A549 (cell line): ENCODE measurements at regions not wholly inside any gene's neighbourhood (a gene's known extent, or its start where the extent isn't known, plus 50 kb on each side); places are given as distances from the start of the nearest gene placed in this dataset.

ENCODE experiments used
- ATAC-seq, 2 experiments: fragments of 200-7000 bp in 1 of 2; fragments of >200 bp in 1 of 2; cut with Nextera tagmentation in 1 of 2; cut with Tn5 transposase in 1 of 2; 3 replicates each; pipeline versions ENCODE4 v1.8.0 to v1.9.1; 2018 to 2020; ENCODE audit warnings: mild to moderate bottlenecking in 1 of 2, moderate library complexity in 1 of 2
- CTCF ChIA-PET: fragments of 300-600 bp; sonication (Branson Sonifier 250); formaldehyde crosslinking; extraction: SDS; loops from one replicate; lab custom pipeline; 2021; ENCODE audit warnings: antibody characterized with exemption, inconsistent platforms; lab: Yijun Ruan, JAX
- POLR2A ChIA-PET: fragments of 350-600 bp; formaldehyde crosslinking; extraction: SDS; loops from one replicate; lab custom pipeline; 2021; ENCODE audit warnings: antibody characterized with exemption, inconsistent platforms; lab: Yijun Ruan, JAX
- DNase-seq, 2 experiments: peaks; one replicate each; pipeline versions ENCODE4 v3.0.0 to v3.0.0-alpha.2; 2011 to 2016; ENCODE audit warnings: low read depth in 1 of 2, low spot score in 1 of 2
- FAIRE-seq: peaks from 2 replicates; lab custom pipeline; 2011; peaks lifted over from hg19 to GRCh38; lab: Jason Lieb, UNC
- H3K27ac ChIP-seq, 2 experiments: fragments of >200 bp; sonication (Bioruptor Twin); formaldehyde crosslinking; 3 replicates each; pipeline ENCODE4 v1.5.1; 2016 to 2017
- H3K4me1 ChIP-seq: fragments of >200 bp; sonication (Bioruptor Twin); formaldehyde crosslinking; 3 replicates; pipeline ENCODE4 v1.6.1; 2016
- H3K4me2 ChIP-seq: fragments of >200 bp; sonication (Bioruptor Twin); formaldehyde crosslinking; 3 replicates; pipeline ENCODE4 v1.6.1; 2016
- H3K4me3 ChIP-seq: fragments of >200 bp; sonication (Bioruptor Twin); formaldehyde crosslinking; 3 replicates; pipeline ENCODE4 v1.5.1; 2016
- H3K9me3 ChIP-seq: fragments of >200 bp; sonication (Bioruptor Twin); formaldehyde crosslinking; 3 replicates; pipeline ENCODE4 v1.6.1; 2016
- CBX8 ChIP-seq: fragments of 200-600 bp; sonication (generic); IDR thresholded peaks from 2 replicates; pipeline ENCODE4 v1.6.1; 2016
- CEBPB ChIP-seq, 2 experiments: fragments of >200 bp in 1 of 2; sonication (Bioruptor Twin) in 1 of 2; formaldehyde crosslinking in 1 of 2; IDR thresholded peaks; 2 replicates each; pipeline ENCODE4 v1.6.1; 2012 to 2016
- CHD2 ChIP-seq: fragments of 150-350 bp; IDR thresholded peaks from 2 replicates; pipeline ENCODE4 v1.6.1; 2014; ENCODE audit warnings: low read length; ENCODE audit not compliant: partially characterized antibody
- EHF ChIP-seq: fragments of 250-450 bp; sonication (Bioruptor Pico); IDR thresholded peaks from 2 replicates; pipeline ENCODE4 v1.5.0; 2020; ENCODE audit warnings: mild to moderate bottlenecking
- EHMT2 ChIP-seq: fragments of 200-600 bp; sonication (generic); IDR thresholded peaks from 2 replicates; pipeline ENCODE4 v1.6.1; 2016; ENCODE audit warnings: antibody characterized with exemption, low read depth, mild to moderate bottlenecking, moderate library complexity
- HOXA7 ChIP-seq: fragments of 250-450 bp; sonication (Bioruptor Pico); IDR thresholded peaks from 2 replicates; pipeline ENCODE4 v1.5.0; 2020; ENCODE audit warnings: mild to moderate bottlenecking, moderate library complexity
- HOXB5 ChIP-seq: fragments of 250-450 bp; sonication (Bioruptor Pico); IDR thresholded peaks from 2 replicates; pipeline ENCODE4 v1.5.0; 2020; ENCODE audit warnings: mild to moderate bottlenecking, moderate library complexity
- KDM5A ChIP-seq: fragments of 200-600 bp; sonication (generic); IDR thresholded peaks from 2 replicates; pipeline ENCODE4 v1.6.1; 2016; ENCODE audit warnings: antibody characterized with exemption, mild to moderate bottlenecking
- PHF8 ChIP-seq: fragments of 200-600 bp; sonication (generic); IDR thresholded peaks from 2 replicates; pipeline ENCODE4 v1.6.1; 2016; ENCODE audit warnings: low read depth, mild to moderate bottlenecking, antibody characterized with exemption, moderate library complexity, borderline replicate concordance
- POLR2A ChIP-seq: IDR thresholded peaks from 2 replicates; pipeline ENCODE4 v1.6.1; 2012; ENCODE audit warnings: mild to moderate bottlenecking, low read length
- RAD21 ChIP-seq, 2 experiments: fragments of >200 bp in 1 of 2; sonication (Bioruptor Twin) in 1 of 2; formaldehyde crosslinking in 1 of 2; IDR thresholded peaks in 1 of 2; conservative IDR thresholded peaks in 1 of 2; 2 replicates in 1 of 2; 3 replicates in 1 of 2; pipeline ENCODE4 v1.6.1; 2012 to 2018; ENCODE audit warnings: inconsistent platforms in 1 of 2
- RARB ChIP-seq: fragments of 250-450 bp; sonication (Bioruptor Pico); IDR thresholded peaks from 2 replicates; pipeline ENCODE4 v1.8.0; 2021; ENCODE audit warnings: mild to moderate bottlenecking, moderate library complexity
- SMC3 ChIP-seq: fragments of >200 bp; sonication (Bioruptor Twin); formaldehyde crosslinking; IDR thresholded peaks from 3 replicates; pipeline ENCODE4 v1.6.1; 2018; ENCODE audit warnings: inconsistent platforms
- TFCP2L1 ChIP-seq: fragments of 250-450 bp; sonication (Bioruptor Pico); IDR thresholded peaks from 2 replicates; pipeline ENCODE4 v1.5.0; 2021; ENCODE audit warnings: mild to moderate bottlenecking
- TP53 ChIP-seq: fragments of 250-450 bp; sonication (Bioruptor Pico); IDR thresholded peaks from 2 replicates; pipeline ENCODE4 v1.5.0; 2021; ENCODE audit warnings: mild to moderate bottlenecking, moderate library complexity
- ZC3H11A ChIP-seq: fragments of 450-650 bp; IDR thresholded peaks from 2 replicates; pipeline ENCODE4 v1.6.1; 2014; ENCODE audit warnings: antibody characterized with exemption, mild to moderate bottlenecking
- WGBS: methylation state at CpG from one replicate; pipeline ENCODE4 v1.1.6; 2017; ENCODE audit errors: missing lambda C conversion rate; 5-methylcytosine and 5-hydroxymethylcytosine counted together
- TF ChIP-seq, protein P1 (sequence below): fragments of 250-450 bp; sonication (Bioruptor Pico); IDR thresholded peaks from 2 replicates; pipeline ENCODE4 v1.5.0; 2021; ENCODE audit warnings: mild to moderate bottlenecking, moderate library complexity, borderline replicate concordance
- TF ChIP-seq, protein P2 (sequence below): fragments of >200 bp; sonication (Bioruptor Twin); formaldehyde crosslinking; IDR thresholded peaks from 3 replicates; pipeline ENCODE4 v1.6.1; 2016
- TF ChIP-seq, protein P3 (sequence below): fragments of 200-600 bp; sonication (generic); IDR thresholded peaks from 2 replicates; pipeline ENCODE4 v1.6.1; 2016; ENCODE audit warnings: antibody characterized with exemption, mild to moderate bottlenecking, moderate library complexity
- TF ChIP-seq, protein P4 (sequence below): IDR thresholded peaks from 2 replicates; pipeline ENCODE4 v1.6.1; 2012; ENCODE audit warnings: low read depth, borderline replicate concordance
- TF ChIP-seq, protein P5 (sequence below): fragments of >200 bp; sonication (Bioruptor Twin); formaldehyde crosslinking; IDR thresholded peaks from 2 replicates; pipeline ENCODE4 v1.6.1; 2016
- TF ChIP-seq, protein P6 (sequence below): fragments of >200 bp; sonication (Bioruptor Twin); formaldehyde crosslinking; IDR thresholded peaks from 3 replicates; pipeline ENCODE4 v1.5.1; 2016

DNA sequence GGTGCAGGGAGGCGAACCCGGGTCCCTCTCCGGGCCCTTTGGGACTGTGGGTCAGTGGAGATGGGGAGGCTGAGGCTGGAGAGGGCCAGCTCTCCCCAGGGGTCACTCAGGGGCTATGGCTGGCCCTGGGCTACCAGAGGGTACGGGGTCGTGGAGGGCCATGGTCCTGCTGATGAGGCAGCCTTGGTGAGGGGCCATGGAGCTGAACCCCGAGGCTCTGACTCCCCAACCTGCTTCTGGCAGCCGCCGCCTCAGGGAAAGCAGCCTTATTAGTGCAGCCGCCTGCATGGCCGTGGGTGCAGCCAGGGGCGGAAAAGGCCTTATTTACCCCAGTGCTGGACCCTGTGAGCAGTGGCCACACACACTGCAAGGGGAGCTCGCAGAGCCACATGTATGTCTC, 139.4 kb downstream of the MIAT start (continued):
- TF ChIP-seq, protein P1, sequence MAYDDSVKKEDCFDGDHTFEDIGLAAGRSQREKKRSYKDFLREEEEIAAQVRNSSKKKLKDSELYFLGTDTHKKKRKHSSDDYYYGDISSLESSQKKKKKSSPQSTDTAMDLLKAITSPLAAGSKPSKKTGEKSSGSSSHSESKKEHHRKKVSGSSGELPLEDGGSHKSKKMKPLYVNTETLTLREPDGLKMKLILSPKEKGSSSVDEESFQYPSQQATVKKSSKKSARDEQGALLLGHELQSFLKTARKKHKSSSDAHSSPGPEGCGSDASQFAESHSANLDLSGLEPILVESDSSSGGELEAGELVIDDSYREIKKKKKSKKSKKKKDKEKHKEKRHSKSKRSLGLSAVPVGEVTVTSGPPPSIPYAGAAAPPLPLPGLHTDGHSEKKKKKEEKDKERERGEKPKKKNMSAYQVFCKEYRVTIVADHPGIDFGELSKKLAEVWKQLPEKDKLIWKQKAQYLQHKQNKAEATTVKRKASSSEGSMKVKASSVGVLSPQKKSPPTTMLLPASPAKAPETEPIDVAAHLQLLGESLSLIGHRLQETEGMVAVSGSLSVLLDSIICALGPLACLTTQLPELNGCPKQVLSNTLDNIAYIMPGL (CRISPR knock-in tag), result no peak

DNA sequence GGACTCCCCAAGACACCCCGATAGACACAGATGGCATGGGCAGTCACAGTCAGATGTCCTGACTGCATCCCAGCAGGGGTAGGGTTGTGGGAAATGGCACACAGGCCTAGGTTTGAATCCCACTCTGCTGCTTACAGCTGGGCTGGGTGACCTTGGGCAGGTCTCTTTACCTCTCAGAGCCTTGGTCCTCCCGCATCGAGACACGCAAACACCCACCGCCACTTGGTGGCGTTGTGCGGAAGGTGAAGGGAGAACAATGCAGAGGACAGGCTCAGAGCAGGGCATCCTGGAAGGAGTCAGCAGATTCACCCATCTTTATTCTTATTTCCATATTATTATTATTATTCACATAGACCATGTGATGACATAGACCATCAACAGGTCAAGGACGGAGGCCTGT, 140.5 kb downstream of the MIAT start:
- ATAC-seq (peak; percentile 54 to 83; a peak in 3 of 6 replicates), FAIRE-seq (no peak), DNase-seq (peak; percentile 13 to 41)
- Histone ChIP-seq H3K4me1 (peaks cover 9% of the 10 kb centered on the region; the same call in 2 of the 3 replicates), H3K4me2 (no peak overlapping the region), H3K27ac (0 out of 6 replicates have a peak overlapping the region, but pooled peaks of 1 of the 2 experiments have one; percentile 46), H3K4me3 (no peak overlapping the region), H3K9me3 (no peaks in the 10 kb centered on the region)
- CTCF ChIA-PET, result interaction anchor here (1.2 kb wide), 1 partner anchor 124 kb away, joined by 3 read pairs; no protein-coding TSS in a partner anchor
- WGBS, result 70% methylated on average over 8 of the region's 8 CpGs
- TF ChIP-seq EHF (CRISPR knock-in tag) (no peak), ZC3H11A (no peak), TP53 (no peak), HOXA7 (no peak), HOXB5 (CRISPR knock-in tag) (no peak), CEBPB (IDR thresholded peaks at IDR 0.05) (no peak), KDM5A (no peak), RARB (CRISPR knock-in tag) (no peak), TFCP2L1 (CRISPR knock-in tag) (no peak), PHF8 (no peak), CBX8 (no peak), CHD2 (no peak), EHMT2 (no peak), RAD21 (conservative IDR thresholded peaks at IDR 0.05 in 1 of 2, IDR thresholded peaks at IDR 0.05 in 1 of 2) (peak; percentile 39 to 57; a peak in 4 of 5 replicates), POLR2A (no peak), SMC3 (peak; percentile 44; the same call in 1 of the 3 replicates)
- TF ChIP-seq, protein P2, sequence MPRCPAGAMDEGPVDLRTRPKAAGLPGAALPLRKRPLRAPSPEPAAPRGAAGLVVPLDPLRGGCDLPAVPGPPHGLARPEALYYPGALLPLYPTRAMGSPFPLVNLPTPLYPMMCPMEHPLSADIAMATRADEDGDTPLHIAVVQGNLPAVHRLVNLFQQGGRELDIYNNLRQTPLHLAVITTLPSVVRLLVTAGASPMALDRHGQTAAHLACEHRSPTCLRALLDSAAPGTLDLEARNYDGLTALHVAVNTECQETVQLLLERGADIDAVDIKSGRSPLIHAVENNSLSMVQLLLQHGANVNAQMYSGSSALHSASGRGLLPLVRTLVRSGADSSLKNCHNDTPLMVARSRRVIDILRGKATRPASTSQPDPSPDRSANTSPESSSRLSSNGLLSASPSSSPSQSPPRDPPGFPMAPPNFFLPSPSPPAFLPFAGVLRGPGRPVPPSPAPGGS, result no peak
- TF ChIP-seq, protein P3, sequence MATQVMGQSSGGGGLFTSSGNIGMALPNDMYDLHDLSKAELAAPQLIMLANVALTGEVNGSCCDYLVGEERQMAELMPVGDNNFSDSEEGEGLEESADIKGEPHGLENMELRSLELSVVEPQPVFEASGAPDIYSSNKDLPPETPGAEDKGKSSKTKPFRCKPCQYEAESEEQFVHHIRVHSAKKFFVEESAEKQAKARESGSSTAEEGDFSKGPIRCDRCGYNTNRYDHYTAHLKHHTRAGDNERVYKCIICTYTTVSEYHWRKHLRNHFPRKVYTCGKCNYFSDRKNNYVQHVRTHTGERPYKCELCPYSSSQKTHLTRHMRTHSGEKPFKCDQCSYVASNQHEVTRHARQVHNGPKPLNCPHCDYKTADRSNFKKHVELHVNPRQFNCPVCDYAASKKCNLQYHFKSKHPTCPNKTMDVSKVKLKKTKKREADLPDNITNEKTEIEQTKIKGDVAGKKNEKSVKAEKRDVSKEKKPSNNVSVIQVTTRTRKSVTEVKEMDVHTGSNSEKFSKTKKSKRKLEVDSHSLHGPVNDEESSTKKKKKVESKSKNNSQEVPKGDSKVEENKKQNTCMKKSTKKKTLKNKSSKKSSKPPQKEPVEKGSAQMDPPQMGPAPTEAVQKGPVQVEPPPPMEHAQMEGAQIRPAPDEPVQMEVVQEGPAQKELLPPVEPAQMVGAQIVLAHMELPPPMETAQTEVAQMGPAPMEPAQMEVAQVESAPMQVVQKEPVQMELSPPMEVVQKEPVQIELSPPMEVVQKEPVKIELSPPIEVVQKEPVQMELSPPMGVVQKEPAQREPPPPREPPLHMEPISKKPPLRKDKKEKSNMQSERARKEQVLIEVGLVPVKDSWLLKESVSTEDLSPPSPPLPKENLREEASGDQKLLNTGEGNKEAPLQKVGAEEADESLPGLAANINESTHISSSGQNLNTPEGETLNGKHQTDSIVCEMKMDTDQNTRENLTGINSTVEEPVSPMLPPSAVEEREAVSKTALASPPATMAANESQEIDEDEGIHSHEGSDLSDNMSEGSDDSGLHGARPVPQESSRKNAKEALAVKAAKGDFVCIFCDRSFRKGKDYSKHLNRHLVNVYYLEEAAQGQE, result peak; percentile 28; the same call in 1 of the 2 replicates
- TF ChIP-seq, protein P4, sequence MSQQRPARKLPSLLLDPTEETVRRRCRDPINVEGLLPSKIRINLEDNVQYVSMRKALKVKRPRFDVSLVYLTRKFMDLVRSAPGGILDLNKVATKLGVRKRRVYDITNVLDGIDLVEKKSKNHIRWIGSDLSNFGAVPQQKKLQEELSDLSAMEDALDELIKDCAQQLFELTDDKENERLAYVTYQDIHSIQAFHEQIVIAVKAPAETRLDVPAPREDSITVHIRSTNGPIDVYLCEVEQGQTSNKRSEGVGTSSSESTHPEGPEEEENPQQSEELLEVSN, result no peak
- TF ChIP-seq, protein P5, sequence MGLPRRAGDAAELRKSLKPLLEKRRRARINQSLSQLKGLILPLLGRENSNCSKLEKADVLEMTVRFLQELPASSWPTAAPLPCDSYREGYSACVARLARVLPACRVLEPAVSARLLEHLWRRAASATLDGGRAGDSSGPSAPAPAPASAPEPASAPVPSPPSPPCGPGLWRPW, result no peak
- TF ChIP-seq, protein P1 (CRISPR knock-in tag), result no peak
- TF ChIP-seq, protein P6, sequence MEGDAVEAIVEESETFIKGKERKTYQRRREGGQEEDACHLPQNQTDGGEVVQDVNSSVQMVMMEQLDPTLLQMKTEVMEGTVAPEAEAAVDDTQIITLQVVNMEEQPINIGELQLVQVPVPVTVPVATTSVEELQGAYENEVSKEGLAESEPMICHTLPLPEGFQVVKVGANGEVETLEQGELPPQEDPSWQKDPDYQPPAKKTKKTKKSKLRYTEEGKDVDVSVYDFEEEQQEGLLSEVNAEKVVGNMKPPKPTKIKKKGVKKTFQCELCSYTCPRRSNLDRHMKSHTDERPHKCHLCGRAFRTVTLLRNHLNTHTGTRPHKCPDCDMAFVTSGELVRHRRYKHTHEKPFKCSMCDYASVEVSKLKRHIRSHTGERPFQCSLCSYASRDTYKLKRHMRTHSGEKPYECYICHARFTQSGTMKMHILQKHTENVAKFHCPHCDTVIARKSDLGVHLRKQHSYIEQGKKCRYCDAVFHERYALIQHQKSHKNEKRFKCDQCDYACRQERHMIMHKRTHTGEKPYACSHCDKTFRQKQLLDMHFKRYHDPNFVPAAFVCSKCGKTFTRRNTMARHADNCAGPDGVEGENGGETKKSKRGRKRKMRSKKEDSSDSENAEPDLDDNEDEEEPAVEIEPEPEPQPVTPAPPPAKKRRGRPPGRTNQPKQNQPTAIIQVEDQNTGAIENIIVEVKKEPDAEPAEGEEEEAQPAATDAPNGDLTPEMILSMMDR, result peak; percentile 30
- TF ChIP-seq, all 56 proteins: peak for 4
- POLR2A ChIA-PET, result no interaction called here
